IMR-90 (cell line): ENCODE measurements at regions not wholly inside any gene's neighbourhood (a gene's known extent, or its start where the extent isn't known, plus 50 kb on each side); places are given as distances from the start of the nearest gene placed in this dataset.

Experiments
- ATAC-seq: fragments of 200-7000 bp; cut with Tn5 transposase; 2 replicates; pipeline ENCODE4 v1.9.1; 2020; ENCODE audit warnings: low read depth, mild to moderate bottlenecking, moderate library complexity
- BruUV-seq: library from RNA; stranded (reverse); fragments of 400-500 nt; replicated peaks from 2 replicates; lab custom pipeline; 2021; lab: Mats Ljungman, UMichigan
- CTCF ChIA-PET: fragments of 300-600 bp; formaldehyde crosslinking; extraction: SDS; loops from one replicate; lab custom pipeline; 2021; ENCODE audit warnings: antibody characterized with exemption; lab: Yijun Ruan, JAX
- POLR2A ChIA-PET: fragments of 300-600 bp; sonication (Branson Sonifier 250); formaldehyde crosslinking; loops from one replicate; lab custom pipeline; 2022; ENCODE audit warnings: antibody characterized with exemption; ENCODE audit not compliant: unreplicated experiment; lab: Charles Lee
- DNase-seq: peaks from one replicate; pipeline ENCODE4 v3.0.0; 2013
- H2AFZ ChIP-seq: replicated peaks from 2 replicates; pipeline ENCODE3; 2013; ENCODE audit warnings: low read length, mild to moderate bottlenecking; ENCODE audit not compliant: poor library complexity
- H2AK5ac ChIP-seq: 2 replicates; pipeline ENCODE4 v1.6.1; 2013; ENCODE audit warnings: low read depth, low read length, inconsistent platforms
- H2AK9ac ChIP-seq: replicated peaks from 2 replicates; pipeline ENCODE3; 2013; ENCODE audit warnings: mild to moderate bottlenecking, low read depth, low read length, moderate library complexity; ENCODE audit not compliant: poor library complexity
- H2BK120ac ChIP-seq: 2 replicates; pipeline ENCODE4 v1.6.1; 2013; ENCODE audit warnings: low read depth, low read length, inconsistent platforms
- H2BK15ac ChIP-seq: 3 replicates; pipeline ENCODE4 v1.6.1; 2013; ENCODE audit warnings: low read depth, low read length, inconsistent platforms
- H2BK20ac ChIP-seq: 2 replicates; pipeline ENCODE4 v1.6.1; 2013; ENCODE audit warnings: low read depth, mild to moderate bottlenecking, inconsistent platforms, low read length, moderate library complexity
- H2BK5ac ChIP-seq: 2 replicates; pipeline ENCODE4 v1.6.1; 2013; ENCODE audit warnings: mild to moderate bottlenecking, low read depth, low read length, inconsistent platforms; ENCODE audit not compliant: poor library complexity, severe bottlenecking
- H3K14ac ChIP-seq: replicated peaks from 2 replicates; pipeline ENCODE4 v1.6.1; 2013; ENCODE audit warnings: low read depth, low read length, inconsistent platforms
- H3K18ac ChIP-seq: 2 replicates; pipeline ENCODE4 v1.6.1; 2013; ENCODE audit warnings: low read depth, low read length, control low read depth
- H3K23ac ChIP-seq: 2 replicates; pipeline ENCODE4 v1.6.1; 2013; ENCODE audit warnings: low read depth, low read length, inconsistent platforms
- H3K27ac ChIP-seq: 2 replicates; pipeline ENCODE4 v1.5.1; 2013; ENCODE audit warnings: mild to moderate bottlenecking, control low read depth, low read length; ENCODE audit not compliant: insufficient read depth
- H3K27me3 ChIP-seq: 2 replicates; pipeline ENCODE4 v1.6.1; 2013; ENCODE audit warnings: low read length; ENCODE audit not compliant: control insufficient read depth, insufficient read depth
- H3K36me3 ChIP-seq: 2 replicates; pipeline ENCODE4 v1.6.1; 2013; ENCODE audit warnings: low read length, mixed read lengths; ENCODE audit not compliant: control insufficient read depth, insufficient read depth
- H3K4ac ChIP-seq: 2 replicates; pipeline ENCODE4 v1.6.1; 2013; ENCODE audit warnings: low read depth, low read length, inconsistent platforms
- H3K4me1 ChIP-seq: 2 replicates; pipeline ENCODE4 v1.6.1; 2013; ENCODE audit warnings: low read length, mixed read lengths; ENCODE audit not compliant: control insufficient read depth, insufficient read depth
- H3K4me2 ChIP-seq: 2 replicates; pipeline ENCODE4 v1.6.1; 2013; ENCODE audit warnings: low read depth, mild to moderate bottlenecking, control low read depth, low read length, moderate library complexity
- H3K4me3 ChIP-seq: 2 replicates; pipeline ENCODE4 v1.5.1; 2013; ENCODE audit warnings: low read depth, mild to moderate bottlenecking, control low read depth, low read length, moderate library complexity; ENCODE audit not compliant: insufficient read depth
- H3K56ac ChIP-seq: 2 replicates; pipeline ENCODE4 v1.6.1; 2013; ENCODE audit warnings: low read length, inconsistent platforms; ENCODE audit not compliant: insufficient read depth; ENCODE audit errors: extremely low read depth
- H3K79me1 ChIP-seq, 2 experiments: 2 replicates each; pipeline ENCODE4 v1.6.1; 2013; ENCODE audit warnings: low read length in 2 of 2, inconsistent platforms in 1 of 2, low read depth in 1 of 2
- H3K9ac ChIP-seq: 2 replicates; pipeline ENCODE4 v1.6.1; 2013; ENCODE audit warnings: low read depth, low read length, control low read depth
- H3K9me1 ChIP-seq: 2 replicates; pipeline ENCODE4 v1.6.1; 2013; ENCODE audit warnings: low read length, inconsistent platforms; ENCODE audit not compliant: insufficient read depth
- H3K9me3 ChIP-seq: 2 replicates; pipeline ENCODE4 v1.6.1; 2013; ENCODE audit warnings: low read length; ENCODE audit not compliant: control insufficient read depth, insufficient read depth
- H4K20me1 ChIP-seq: 2 replicates; pipeline ENCODE4 v1.6.1; 2013; ENCODE audit warnings: low read length, inconsistent platforms; ENCODE audit not compliant: insufficient read depth
- H4K5ac ChIP-seq: 2 replicates; pipeline ENCODE4 v1.6.1; 2013; ENCODE audit warnings: mild to moderate bottlenecking, low read depth, low read length, control low read depth
- H4K8ac ChIP-seq, 2 experiments: 2 replicates each; pipeline ENCODE4 v1.6.1; 2013; ENCODE audit warnings: low read depth in 2 of 2, low read length in 2 of 2, control low read depth in 1 of 2, inconsistent platforms in 1 of 2
- H4K91ac ChIP-seq: 2 replicates; pipeline ENCODE4 v1.6.1; 2013; ENCODE audit warnings: low read depth, low read length, inconsistent platforms; ENCODE audit not compliant: insufficient read depth
- CEBPB ChIP-seq: IDR thresholded peaks from 2 replicates; pipeline ENCODE4 v1.6.1; 2012; ENCODE audit warnings: low read depth, low read length, improper control_type of control experiment
- CHD1 ChIP-seq: IDR thresholded peaks from 2 replicates; pipeline ENCODE4 v1.6.1; 2012; ENCODE audit warnings: low read depth, low read length, improper control_type of control experiment
- FOS ChIP-seq: fragments of 150-350 bp; IDR thresholded peaks from 2 replicates; pipeline ENCODE4 v1.6.1; 2016; ENCODE audit warnings: low read depth, low read length
- MAFK ChIP-seq: IDR thresholded peaks from 2 replicates; pipeline ENCODE4 v1.6.1; 2012; ENCODE audit warnings: low read depth, low read length, improper control_type of control experiment
- MAZ ChIP-seq: IDR thresholded peaks from 2 replicates; pipeline ENCODE4 v1.6.1; 2012; ENCODE audit warnings: low read depth, mild to moderate bottlenecking, low read length, improper control_type of control experiment, moderate library complexity, borderline replicate concordance
- MXI1 ChIP-seq: IDR thresholded peaks from 2 replicates; pipeline ENCODE4 v1.6.1; 2012; ENCODE audit warnings: low read depth, mild to moderate bottlenecking, low read length, moderate library complexity, borderline replicate concordance
- NFE2L2 ChIP-seq: fragments of 150-350 bp; IDR thresholded peaks from 2 replicates; pipeline ENCODE4 v1.6.1; 2016; ENCODE audit warnings: low read depth, mild to moderate bottlenecking, low read length
- RAD21 ChIP-seq: IDR thresholded peaks from 2 replicates; pipeline ENCODE4 v1.6.1; 2012; ENCODE audit warnings: low read length, improper control_type of control experiment
- RCOR1 ChIP-seq: IDR thresholded peaks from 2 replicates; pipeline ENCODE4 v1.6.1; 2012; ENCODE audit warnings: mild to moderate bottlenecking, low read length, improper control_type of control experiment; ENCODE audit not compliant: insufficient replicate concordance
- RFX5 ChIP-seq: IDR thresholded peaks from 2 replicates; pipeline ENCODE4 v1.8.0; 2012; ENCODE audit warnings: low read depth, mild to moderate bottlenecking, low read length, moderate library complexity
- SMC3 ChIP-seq: fragments of 150-350 bp; IDR thresholded peaks from 2 replicates; pipeline ENCODE4 v1.6.1; 2016; ENCODE audit warnings: low read depth, mild to moderate bottlenecking, antibody characterized with exemption, low read length, moderate library complexity
- WGBS, 2 experiments: methylation state at CpG; one replicate each; pipeline versions ENCODE4 v1.1.5 to v1.1.7; 2013; ENCODE audit warnings: missing lambda C conversion rate in 2 of 2; ENCODE audit not compliant: insufficient read length in 1 of 2; ENCODE audit errors: extremely low coverage in 2 of 2; 5-methylcytosine and 5-hydroxymethylcytosine counted together
- dilution Hi-C: fragments of 300-500 bp; cut with HindIII; formaldehyde crosslinking; loops from one replicate; pipeline ENCODE4 v1.14.3; 2018; ENCODE audit warnings: low sequenced_read_pairs; ENCODE audit not compliant: unreplicated experiment
- in situ Hi-C: fragments of 300-500 bp; cut with MboI; formaldehyde crosslinking; loops from 3 replicates; pipeline ENCODE4 v1.14.3; 2019; ENCODE audit warnings: low sequenced_read_pairs, inconsistent platforms, mixed read lengths
- intact Hi-C: fragments of 100-400 bp; cut with micrococcal nuclease; formaldehyde crosslinking; loops from 2 replicates; pipeline ENCODE4 v1.10.0; 2022
- TF ChIP-seq, protein P1 (sequence below): fragments of 150-350 bp; IDR thresholded peaks from 2 replicates; pipeline ENCODE4 v1.6.1; 2016; ENCODE audit warnings: low read depth, mild to moderate bottlenecking, low read length, moderate library complexity, borderline replicate concordance
- TF ChIP-seq, protein P2 (sequence below): fragments of 150-350 bp; IDR thresholded peaks from 2 replicates; pipeline ENCODE4 v1.6.1; 2017; ENCODE audit warnings: mild to moderate bottlenecking, antibody characterized with exemption, low read length, low read depth

DNA sequence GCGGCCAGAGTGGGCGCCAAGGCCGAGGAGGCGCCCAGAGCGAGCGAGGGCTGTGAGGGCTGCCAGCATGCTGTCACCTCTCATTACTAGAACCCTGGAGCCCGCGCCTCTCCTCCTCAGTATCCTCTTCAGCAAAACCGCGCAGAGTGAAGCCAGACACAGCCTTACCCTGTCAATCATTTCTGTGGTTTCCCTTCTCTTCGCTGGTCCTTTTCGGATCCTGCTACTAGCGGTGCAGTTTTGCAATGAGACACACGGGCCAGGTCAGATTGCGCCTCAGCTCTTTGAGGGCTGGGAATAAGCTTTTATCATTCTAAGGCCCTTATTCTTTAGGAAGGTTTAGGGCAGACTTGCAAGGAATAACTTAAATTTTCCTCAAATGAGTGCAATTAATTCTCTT is 55.5 kb upstream of the FAM171A1 start:
- no peak overlapping the region for H3K18ac ChIP-seq
- H2AFZ ChIP-seq, result no peak overlapping the region
- H3K4me2 ChIP-seq, result no peak overlapping the region
- no peak overlapping the region for H3K23ac ChIP-seq
- no peaks in the 10 kb centered on the region for H4K20me1 ChIP-seq
- ChIA-PET CTCF (interaction anchor here (1.1 kb wide), 1 partner anchor 289 kb away, joined by 3 read pairs; no protein-coding TSS in a partner anchor), POLR2A (no interaction called here)
- H4K5ac ChIP-seq, result no peak overlapping the region
- H3K9me3 ChIP-seq, result no peaks in the 10 kb centered on the region
- no peaks in the 10 kb centered on the region for H3K4me1 ChIP-seq
- in situ Hi-C loops (no loop called here), dilution Hi-C loops (no loop called here), intact Hi-C loops (no loop called here)
- no peak overlapping the region for H3K14ac ChIP-seq
- no peak overlapping the region for H4K8ac ChIP-seq
- H2AK5ac ChIP-seq, result no peak overlapping the region
- H4K91ac ChIP-seq, result no peak overlapping the region
- no peak overlapping the region for H2BK20ac ChIP-seq
- no peak overlapping the region for H2BK15ac ChIP-seq
- no peaks in the 10 kb centered on the region for H3K79me1 ChIP-seq
- no peak overlapping the region for H3K27ac ChIP-seq
- H3K56ac ChIP-seq, result no peak overlapping the region
- H3K9me1 ChIP-seq, result no peaks in the 10 kb centered on the region
- no peaks in the 10 kb centered on the region; the same call in none of the 2 replicates for H3K27me3 ChIP-seq
- H2AK9ac ChIP-seq, result no peak overlapping the region
- H3K4me3 ChIP-seq, result no peak overlapping the region
- BruUV-seq, result no TSS peak
- TF ChIP-seq RCOR1 (no peak), MAZ (no peak), FOS (no peak), CEBPB (no peak), RFX5 (no peak), CHD1 (no peak), MAFK (no peak), NFE2L2 (no peak), MXI1 (no peak), RAD21 (no peak), SMC3 (no peak)
- TF ChIP-seq, protein P1, sequence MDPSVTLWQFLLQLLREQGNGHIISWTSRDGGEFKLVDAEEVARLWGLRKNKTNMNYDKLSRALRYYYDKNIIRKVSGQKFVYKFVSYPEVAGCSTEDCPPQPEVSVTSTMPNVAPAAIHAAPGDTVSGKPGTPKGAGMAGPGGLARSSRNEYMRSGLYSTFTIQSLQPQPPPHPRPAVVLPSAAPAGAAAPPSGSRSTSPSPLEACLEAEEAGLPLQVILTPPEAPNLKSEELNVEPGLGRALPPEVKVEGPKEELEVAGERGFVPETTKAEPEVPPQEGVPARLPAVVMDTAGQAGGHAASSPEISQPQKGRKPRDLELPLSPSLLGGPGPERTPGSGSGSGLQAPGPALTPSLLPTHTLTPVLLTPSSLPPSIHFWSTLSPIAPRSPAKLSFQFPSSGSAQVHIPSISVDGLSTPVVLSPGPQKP, result no peak
- TF ChIP-seq, protein P2, sequence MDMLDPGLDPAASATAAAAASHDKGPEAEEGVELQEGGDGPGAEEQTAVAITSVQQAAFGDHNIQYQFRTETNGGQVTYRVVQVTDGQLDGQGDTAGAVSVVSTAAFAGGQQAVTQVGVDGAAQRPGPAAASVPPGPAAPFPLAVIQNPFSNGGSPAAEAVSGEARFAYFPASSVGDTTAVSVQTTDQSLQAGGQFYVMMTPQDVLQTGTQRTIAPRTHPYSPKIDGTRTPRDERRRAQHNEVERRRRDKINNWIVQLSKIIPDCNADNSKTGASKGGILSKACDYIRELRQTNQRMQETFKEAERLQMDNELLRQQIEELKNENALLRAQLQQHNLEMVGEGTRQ, result no peak
- H2BK120ac ChIP-seq, result no peak overlapping the region
- H2BK5ac ChIP-seq, result no peak overlapping the region
- no peaks in the 10 kb centered on the region for H3K36me3 ChIP-seq
- ATAC-seq (no peak), DNase-seq (no peak)
- no peak overlapping the region for H3K4ac ChIP-seq
- 80% methylated on average over 1 of the region's 15 CpGs; no CpG with 5 or more reads in 1 of the 2 experiments for WGBS, 2 experiments
- no peak overlapping the region for H3K9ac ChIP-seq
